AG09319 (cell line): ENCODE measurements at regions not wholly inside any gene's neighbourhood (a gene's known extent, or its start where the extent isn't known, plus 50 kb on each side); places are given as distances from the start of the nearest gene placed in this dataset.

Experiments
- DNase-seq: peaks from one replicate; pipeline ENCODE4 v3.0.0-alpha.2; 2010; ENCODE audit warnings: low read depth; ENCODE audit errors: extremely low read depth
- TF ChIP-seq, protein P1 (sequence below): IDR thresholded peaks from 2 replicates; pipeline ENCODE4 v1.5.1; 2011; ENCODE audit warnings: low read depth, mild to moderate bottlenecking, inconsistent platforms, low read length, moderate library complexity

DNA sequence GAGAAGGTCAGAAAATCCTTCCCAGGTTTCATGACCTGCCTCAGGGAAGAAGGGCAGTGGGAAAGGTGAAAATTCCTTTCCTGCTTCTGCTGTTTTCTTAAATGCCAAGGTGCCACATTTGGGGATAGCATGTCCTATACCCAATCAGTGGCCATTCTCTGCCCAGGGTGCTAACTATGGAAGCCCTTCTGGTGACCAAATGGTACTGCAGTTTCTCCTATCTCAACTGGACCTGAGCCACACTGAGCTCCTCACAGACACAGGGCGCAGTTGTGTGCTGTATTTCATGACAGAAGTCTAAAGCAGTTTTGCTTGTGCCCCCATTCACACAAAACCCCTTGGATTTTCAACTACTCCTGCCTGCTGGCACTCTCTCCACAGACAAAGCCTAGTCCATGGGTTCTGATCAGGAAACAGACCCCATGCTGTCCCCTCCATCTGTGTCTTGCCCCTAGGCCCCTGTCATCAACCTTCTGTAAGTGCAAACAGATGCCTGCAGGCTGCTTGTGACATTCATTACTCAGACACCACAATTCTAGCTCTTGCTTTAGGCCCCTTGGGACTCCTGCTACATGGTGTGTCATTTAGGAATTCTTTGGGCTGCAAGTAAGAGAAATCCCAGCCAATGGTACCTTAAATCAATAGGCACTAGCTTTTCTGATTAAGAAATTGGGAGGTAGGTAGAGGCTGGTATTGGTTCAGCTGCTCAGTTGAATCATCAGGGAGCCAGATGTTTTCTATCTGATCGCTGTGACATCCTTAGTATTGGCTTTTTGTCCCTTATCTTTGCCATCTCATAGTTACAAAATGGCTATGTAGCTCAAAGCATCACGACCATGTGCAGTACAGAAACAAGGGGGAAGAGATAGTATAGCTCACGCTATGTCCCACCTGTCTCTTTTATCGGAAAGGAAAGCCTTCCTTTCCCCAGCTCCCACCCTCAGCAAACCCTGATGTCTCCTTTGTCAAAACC, 147.8 kb downstream of the CD83 start:
- TF ChIP-seq, protein P1, sequence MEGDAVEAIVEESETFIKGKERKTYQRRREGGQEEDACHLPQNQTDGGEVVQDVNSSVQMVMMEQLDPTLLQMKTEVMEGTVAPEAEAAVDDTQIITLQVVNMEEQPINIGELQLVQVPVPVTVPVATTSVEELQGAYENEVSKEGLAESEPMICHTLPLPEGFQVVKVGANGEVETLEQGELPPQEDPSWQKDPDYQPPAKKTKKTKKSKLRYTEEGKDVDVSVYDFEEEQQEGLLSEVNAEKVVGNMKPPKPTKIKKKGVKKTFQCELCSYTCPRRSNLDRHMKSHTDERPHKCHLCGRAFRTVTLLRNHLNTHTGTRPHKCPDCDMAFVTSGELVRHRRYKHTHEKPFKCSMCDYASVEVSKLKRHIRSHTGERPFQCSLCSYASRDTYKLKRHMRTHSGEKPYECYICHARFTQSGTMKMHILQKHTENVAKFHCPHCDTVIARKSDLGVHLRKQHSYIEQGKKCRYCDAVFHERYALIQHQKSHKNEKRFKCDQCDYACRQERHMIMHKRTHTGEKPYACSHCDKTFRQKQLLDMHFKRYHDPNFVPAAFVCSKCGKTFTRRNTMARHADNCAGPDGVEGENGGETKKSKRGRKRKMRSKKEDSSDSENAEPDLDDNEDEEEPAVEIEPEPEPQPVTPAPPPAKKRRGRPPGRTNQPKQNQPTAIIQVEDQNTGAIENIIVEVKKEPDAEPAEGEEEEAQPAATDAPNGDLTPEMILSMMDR: no peak
- DNase-seq: no peak

DNA sequence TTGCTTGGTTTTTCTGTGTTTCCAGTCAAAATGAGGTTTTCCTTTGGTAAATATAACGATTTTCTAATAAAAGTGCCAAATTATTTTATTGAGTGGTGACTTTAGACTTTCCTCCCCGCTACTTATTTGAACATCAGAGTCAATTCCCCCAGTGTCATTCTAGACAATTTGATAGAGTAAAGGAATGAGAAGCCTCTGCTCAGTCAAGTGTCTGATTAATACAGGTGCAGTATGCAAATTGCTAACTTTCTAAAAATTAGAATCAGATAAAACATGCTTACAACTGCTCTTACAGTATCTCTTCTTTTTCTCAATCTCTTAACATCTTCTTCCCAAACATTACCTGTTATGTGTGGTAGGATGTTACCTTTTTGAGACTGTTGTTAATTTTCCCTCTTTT, 148.7 kb downstream of the CD83 start:
- TF ChIP-seq, protein P1: no peak
- no peak for DNase-seq

DNA sequence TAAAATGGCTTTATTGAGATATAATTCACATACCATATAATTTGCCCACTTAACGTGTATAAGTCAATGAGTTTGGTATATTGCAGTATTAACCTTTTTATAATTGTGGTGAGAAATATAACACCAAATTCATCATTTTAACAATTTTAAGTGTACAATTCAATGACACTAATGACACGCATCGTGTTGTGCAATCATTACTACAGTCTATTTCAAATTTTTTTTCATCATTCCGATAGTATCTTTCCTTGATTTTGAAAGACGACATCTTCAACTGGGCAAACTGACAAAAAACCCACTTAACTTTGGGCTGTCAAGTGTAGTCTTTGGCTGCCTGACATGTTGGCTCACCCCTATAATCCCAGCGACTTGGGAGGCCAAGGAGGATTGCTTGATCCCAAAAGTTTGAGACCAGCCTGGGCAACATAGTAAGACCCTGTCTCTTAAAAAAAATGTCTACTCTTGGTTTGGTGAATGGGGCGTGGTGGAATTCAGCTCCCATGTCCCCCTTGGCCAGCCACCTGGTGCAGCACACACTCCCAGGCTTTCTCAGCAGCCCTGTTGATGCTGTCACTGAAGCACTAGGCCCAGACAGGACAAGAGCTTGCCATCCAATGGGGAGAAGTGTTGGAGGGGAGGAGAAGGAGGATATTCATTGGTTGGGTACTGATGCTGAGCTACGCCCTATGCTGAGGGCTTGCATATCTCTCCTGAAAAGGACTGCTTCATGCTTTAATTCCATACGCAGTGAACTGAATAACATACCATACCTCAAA, 150.5 kb downstream of the CD83 start:
- TF ChIP-seq, protein P1: no peak
- no peak for DNase-seq

DNA sequence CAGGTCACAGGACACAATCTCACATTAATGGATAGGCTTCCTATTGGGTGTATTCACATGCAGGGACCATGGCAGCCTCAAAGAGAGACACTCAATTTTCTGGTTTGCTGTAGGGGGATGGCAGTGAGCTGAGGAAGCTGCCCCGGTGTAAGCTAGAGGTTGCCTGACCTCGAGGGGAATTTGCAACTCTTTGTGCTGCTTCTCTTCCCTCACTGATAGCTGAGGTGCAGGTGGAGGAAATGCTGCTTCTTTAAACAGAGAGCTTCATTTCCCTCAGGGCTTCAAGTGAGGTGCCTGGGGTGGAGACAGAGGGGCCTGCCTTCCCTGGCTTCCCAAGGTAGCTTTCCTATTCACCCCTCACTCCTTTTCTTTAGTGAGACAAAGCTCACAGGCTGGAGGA, 151.9 kb downstream of the CD83 start:
- TF ChIP-seq, protein P1: no peak
- no peak for DNase-seq

DNA sequence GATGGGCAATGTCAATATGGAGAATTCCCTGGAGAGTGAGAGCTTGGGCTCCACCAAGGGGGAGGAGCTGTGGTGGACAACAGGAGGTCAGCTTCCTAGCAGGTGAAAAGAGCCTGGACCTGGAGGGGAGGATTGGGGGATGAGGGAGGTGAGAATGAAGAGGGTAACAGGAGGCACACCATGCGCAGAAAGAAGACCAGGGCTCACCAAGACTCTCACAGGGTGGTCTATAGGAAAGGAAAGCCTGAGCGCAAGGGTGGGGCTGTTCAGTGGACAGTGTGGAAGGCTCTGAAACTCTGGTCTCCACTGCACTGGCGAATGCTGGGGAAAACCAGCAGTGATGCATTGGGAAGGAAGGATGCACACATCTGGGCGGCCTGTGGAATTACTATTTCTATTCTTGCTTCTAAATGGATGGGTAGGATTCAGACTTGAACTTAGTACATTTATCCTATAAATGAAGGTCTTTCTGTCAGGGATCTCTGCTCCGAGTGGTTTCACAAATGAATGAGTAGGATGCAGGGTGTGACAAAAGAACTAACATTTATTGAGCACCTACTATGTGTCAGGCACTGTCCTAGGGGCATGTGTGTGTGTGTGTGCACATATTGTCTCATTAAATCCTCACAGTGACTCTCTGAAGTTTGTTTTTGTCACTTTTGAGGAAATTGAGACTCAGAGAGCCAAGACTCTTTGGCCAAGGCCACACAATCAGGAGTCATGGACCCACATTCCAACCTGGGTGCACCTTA, 152.7 kb downstream of the CD83 start:
- no peak for DNase-seq
- TF ChIP-seq, protein P1: no peak

DNA sequence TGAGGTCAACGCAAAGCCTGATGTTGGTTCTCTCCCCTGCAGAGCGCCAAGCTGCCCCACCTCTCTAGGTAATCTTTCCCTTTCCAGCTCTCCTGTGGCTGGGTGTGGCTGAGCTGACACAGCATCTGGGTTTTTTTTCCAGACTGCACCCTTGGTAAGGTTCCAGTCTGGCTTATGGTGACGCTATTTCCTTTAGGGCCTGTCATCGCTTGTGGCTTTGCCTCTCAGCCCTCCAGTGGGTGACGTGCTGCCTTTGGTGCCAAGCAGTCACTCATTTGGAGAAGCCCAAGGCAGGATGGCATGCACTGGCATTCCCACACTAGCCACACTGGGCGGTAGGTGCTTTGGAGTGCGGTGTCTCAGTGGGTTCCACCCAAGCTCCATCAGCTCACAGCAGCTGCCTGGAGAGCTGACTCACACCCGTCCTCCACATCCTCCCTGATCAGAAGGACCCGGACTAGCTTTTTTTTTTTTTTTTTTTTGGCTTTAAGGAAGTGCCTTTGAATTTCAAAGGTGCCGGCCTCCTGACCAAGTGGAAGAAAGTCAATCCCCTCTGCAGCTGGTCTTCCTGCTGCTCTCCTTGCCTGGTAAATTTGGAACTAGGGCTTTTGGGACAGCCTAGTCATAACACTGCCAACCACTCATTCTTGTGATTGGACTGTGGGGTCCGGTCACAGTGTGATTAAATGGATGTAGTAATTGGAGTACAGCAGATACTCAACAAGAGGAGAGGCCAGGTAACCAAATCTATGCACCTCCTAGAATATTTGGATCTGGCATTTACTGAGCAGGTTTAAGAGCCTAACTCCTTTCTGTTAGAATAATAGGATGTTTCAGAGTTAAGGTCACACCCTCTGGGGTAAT, 153.6 kb downstream of the CD83 start:
- TF ChIP-seq, protein P1: no peak
- peak; percentile 23 for DNase-seq
